ENCODE measurements at regions not wholly inside any gene's neighbourhood (a gene's known extent, or its start where the extent isn't known, plus 50 kb on each side); places are given as distances from the start of the nearest gene placed in this dataset.

- Histone ChIP-seq H3K18ac (ENCODE audit: insufficient read length, low read depth, low read length) (no peak overlapping the region), H3K79me2 (ENCODE audit: insufficient read depth, low read length) (no peaks in the 10 kb centered on the region), H2BK5ac (ENCODE audit: insufficient read length, low read length) (no peak overlapping the region), H3K4me2 (ENCODE audit: insufficient read depth, insufficient read length, low read length) (no peak overlapping the region), H2BK120ac (ENCODE audit: low read depth, low read length, poor library complexity, severe bottlenecking) (no peak overlapping the region), H2AK5ac (ENCODE audit: insufficient read length, low read length) (no peak overlapping the region), H3K27me3 (ENCODE audit: insufficient read depth, low read length) (no peaks in the 10 kb centered on the region), H3K4ac (ENCODE audit: low read depth, low read length) (no peak overlapping the region), H2BK15ac (ENCODE audit: low read depth, low read length) (no peak overlapping the region), H3K56ac (ENCODE audit: insufficient read length, low read depth, low read length) (no peak overlapping the region), H3K79me1 (ENCODE audit: insufficient read depth, low read depth, low read length, poor library complexity, severe bottlenecking) (no peaks in the 10 kb centered on the region), H3K4me1 (ENCODE audit: insufficient read depth, low read length) (peaks cover 2% of the 10 kb centered on the region; the same call in 1 of the 2 replicates), H4K8ac (replicated peaks; ENCODE audit: insufficient read length, low read depth, low read length) (no peak overlapping the region), H3K27ac (ENCODE audit: insufficient read length, low read depth, low read length) (no peak overlapping the region), H3K23me2 (ENCODE audit: insufficient read length, low read depth, low read length, poor library complexity, severe bottlenecking) (no peaks in the 10 kb centered on the region), H3T11ph (ENCODE audit: low read length) (no peak overlapping the region), H2AFZ (ENCODE audit: low read length) (no peak overlapping the region), H3K14ac (ENCODE audit: insufficient read depth, low read length) (no peak overlapping the region), H2BK20ac (ENCODE audit: low read depth, low read length, poor library complexity, severe bottlenecking) (no peak overlapping the region), H4K91ac (ENCODE audit: insufficient read length, low read depth, low read length) (no peak overlapping the region), H4K5ac (ENCODE audit: insufficient read length, low read depth, low read length) (no peak overlapping the region), H2BK12ac (ENCODE audit: insufficient read length, low read depth, low read length) (no peak overlapping the region), H4K20me1 (ENCODE audit: control insufficient read depth, insufficient read depth, insufficient read length) (no peaks in the 10 kb centered on the region), H3K9ac (ENCODE audit: extremely low read depth, insufficient read length, low read length) (no peak overlapping the region), H3K23ac (ENCODE audit: insufficient read length, low read depth, low read length) (no peak overlapping the region), H3K9me3 (ENCODE audit: control insufficient read depth, low read depth, low read length) (no peaks in the 10 kb centered on the region)
- Mint-ChIP-seq H3K27ac (no peak overlapping the region), H3K27me3 (ENCODE audit: low read depth) (no peaks in the 10 kb centered on the region; the same call in 1 of the 2 replicates), H3K9me3 (peaks cover 0 to 3% of the 10 kb centered on the region in 2 experiments; a peak in 1 of 5 replicates), H3K4me1 (peaks cover 10 to 12% of the 10 kb centered on the region in 2 experiments; a peak in 3 of 4 replicates), H3K4me3 (no peak overlapping the region), H3K36me3 (ENCODE audit: insufficient read depth in 1 of 3, low read depth in 3 of 3) (no peaks in the 10 kb centered on the region)
- TF ChIP-seq, protein P1, sequence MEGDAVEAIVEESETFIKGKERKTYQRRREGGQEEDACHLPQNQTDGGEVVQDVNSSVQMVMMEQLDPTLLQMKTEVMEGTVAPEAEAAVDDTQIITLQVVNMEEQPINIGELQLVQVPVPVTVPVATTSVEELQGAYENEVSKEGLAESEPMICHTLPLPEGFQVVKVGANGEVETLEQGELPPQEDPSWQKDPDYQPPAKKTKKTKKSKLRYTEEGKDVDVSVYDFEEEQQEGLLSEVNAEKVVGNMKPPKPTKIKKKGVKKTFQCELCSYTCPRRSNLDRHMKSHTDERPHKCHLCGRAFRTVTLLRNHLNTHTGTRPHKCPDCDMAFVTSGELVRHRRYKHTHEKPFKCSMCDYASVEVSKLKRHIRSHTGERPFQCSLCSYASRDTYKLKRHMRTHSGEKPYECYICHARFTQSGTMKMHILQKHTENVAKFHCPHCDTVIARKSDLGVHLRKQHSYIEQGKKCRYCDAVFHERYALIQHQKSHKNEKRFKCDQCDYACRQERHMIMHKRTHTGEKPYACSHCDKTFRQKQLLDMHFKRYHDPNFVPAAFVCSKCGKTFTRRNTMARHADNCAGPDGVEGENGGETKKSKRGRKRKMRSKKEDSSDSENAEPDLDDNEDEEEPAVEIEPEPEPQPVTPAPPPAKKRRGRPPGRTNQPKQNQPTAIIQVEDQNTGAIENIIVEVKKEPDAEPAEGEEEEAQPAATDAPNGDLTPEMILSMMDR (conservative IDR thresholded peaks at IDR 0.05): no peak
- DNase-seq: no peak
- no CpG with 5 or more reads among the region's 3 CpGs for WGBS (ENCODE audit: extremely low coverage, insufficient read length, low lambda C conversion rate)
Observed at GRCh38 chr1:162983671-162984425, 85.3 kb upstream of the RGS4 start.

All from H9 (cell line).